Middle frontal gyrus (tissue), 1 donor: ENCODE measurements at regions not wholly inside any gene's neighbourhood (a gene's known extent, or its start where the extent isn't known, plus 50 kb on each side); places are given as distances from the start of the nearest gene placed in this dataset.
"Not testable (repeated sequence)": the region's sequence is repeated elsewhere in the genome, so short reads cannot be mapped to it uniquely, and the experiment has no call there.

Experiments used
- DNase-seq: peaks from one replicate; pipeline ENCODE4 v3.0.0-alpha.2; 2015; ENCODE audit warnings: low spot score; ENCODE audit errors: extremely low spot score

DNA sequence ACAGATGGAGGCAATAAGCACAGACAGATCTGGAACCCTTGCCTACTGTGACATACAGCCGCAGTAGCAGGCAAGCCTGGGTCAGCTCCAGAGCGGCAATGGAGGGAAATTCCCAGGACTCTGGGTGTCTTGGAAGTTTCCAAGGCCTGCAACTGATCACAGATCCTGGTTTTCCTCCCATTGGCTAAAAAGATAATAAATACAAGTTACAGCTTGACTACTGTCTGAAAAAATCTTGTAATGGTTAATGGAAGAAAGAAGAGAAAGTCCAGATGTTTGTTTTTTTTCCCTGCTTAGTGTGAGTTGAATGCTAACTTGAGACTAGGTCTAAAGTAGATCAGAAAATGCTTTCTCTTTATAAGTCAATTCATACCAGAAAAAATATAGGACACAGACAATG lies 307.6 kb downstream of the ALDH8A1 start:
- DNase-seq, result no peak

GRCh38 chr6:134640975-134641429 lies 308.9 kb downstream of the ALDH8A1 start:
- DNase-seq, result peak; percentile 43

GRCh38 chr6:134640229-134640628 lies 309.7 kb downstream of the ALDH8A1 start:
- DNase-seq, result no peak

DNA sequence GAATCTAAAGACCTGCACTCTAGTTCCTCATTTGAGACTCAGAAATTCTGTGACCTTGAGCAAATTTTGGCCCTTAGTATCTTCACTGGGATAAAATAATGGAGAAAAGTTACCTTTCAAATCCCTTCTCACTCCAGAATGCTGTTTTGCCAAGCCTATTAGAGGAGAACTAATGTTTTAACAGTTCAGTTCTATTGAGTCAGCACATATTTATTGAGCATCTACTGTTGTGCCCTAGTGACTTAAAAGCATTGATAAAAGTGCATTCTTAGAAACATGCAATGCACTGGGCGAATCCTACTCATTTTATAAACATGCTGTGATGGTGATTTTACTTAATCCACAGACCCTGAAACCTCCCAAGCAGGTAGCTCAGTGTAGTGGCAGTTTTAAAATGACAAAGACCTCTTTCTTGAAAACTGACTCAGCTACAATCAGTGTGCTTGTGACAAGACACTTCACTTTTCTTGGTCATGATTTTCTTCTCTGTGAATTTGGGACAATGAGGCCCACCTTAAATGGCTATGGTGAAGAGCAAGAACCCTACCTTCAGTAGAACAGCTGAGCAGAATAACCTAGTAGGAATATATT lies 312.0 kb downstream of the ALDH8A1 start:
- no peak for DNase-seq

- no peak for DNase-seq
These were observed 312.6 kb downstream of the ALDH8A1 start for GRCh38 chr6:134637282-134637681.

DNA sequence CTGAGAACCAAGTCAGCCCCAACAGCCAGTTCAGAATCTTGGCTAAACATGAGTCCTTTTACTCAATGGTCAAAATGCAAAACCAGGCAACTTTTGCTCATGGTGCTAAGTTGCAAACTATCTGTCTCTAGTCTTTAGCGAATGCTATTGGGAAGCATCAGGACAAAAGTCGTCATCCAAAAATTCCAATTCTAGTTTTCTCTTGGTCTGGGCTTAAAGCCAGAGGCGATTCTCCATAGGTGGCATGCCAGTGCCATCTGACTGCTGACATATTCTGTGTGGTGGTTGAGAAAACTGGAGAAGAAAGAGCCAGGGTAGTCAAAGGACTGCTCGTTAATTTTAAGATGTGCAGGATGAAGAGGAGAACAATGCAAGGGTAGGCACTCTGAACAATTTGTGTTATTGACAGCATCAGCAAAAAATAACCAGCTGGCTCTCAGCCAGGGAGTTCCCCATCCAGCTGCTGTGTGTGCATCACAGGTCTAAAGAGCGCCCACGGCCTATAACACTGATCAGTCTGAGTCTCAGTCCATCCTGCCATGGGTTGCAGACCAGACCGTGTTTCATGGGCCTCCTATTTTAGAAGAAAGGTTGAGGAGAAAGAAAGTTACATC lies 313.6 kb downstream of the ALDH8A1 start:
- DNase-seq, result no peak

DNA sequence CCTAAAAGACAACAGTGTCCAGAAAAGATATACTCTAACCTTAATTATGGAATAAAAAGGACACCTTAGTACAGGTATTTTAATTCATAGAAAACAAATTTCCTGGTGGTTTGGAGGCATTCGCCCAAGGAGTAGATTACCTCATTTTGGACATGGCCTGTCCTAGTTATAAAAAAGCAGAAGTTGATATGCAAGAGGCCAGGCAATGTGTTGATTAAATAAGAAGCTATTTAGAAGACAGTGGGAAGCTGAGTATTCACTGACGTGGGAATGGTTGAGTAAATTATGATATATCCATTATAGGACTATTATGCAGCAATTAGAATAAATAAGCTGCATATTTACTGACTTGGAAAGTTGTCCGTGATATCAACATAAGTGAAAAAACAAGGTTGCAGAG lies 314.9 kb downstream of the ALDH8A1 start:
- DNase-seq, result no peak

DNA sequence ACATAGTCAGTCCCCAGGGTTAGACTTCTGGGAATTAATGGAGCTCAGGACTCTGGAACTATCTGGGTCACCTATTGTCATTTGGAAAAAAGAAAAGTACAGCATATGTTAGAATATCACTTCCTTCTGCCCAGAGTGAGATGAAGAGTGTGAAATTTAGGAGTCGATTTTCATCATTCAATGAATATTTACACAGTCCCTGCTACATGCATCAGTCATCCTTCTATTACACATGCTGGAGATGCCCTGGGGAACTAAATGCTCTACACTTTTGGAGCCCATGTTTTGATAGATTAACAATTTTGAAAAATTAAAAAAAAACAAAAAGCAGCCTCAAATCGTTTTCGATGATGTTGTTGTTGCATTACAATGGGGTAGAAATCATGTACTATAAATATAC lies 315.4 kb downstream of the ALDH8A1 start:
- no peak for DNase-seq

- not testable (repeated sequence) for DNase-seq
These were observed 315.3 kb upstream of the SGK1 start for GRCh38 chr6:134632982-134633940.

- no peak for DNase-seq
These were observed 314.1 kb upstream of the SGK1 start for GRCh38 chr6:134632024-134632423.

DNA sequence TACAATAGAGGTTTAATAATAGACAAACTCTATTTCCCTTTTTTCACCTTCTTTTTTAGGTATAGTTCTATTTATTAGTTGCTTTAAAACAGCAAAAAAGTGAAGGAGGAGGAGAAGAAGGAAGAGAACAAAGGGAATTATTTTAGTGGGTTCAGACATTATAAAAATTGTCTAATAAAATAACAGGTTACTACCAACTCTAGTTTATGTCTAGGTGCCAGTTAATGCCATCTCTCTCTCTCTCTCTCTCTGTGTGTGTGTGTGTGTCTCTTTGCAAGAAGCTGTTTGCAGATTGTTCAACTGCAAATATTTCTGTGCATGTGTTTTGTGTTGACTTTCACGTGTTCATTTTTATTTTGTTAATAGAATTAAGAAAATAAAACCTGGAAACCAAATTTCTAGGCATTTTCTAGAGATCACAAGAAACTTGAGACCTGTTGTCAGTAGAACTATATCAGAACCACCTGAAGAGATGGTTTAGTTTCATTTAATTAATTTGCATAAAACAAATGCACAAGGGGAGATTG lies 313.5 kb upstream of the SGK1 start:
- DNase-seq, result no peak

- DNase-seq, result no peak
These were observed 312.7 kb upstream of the SGK1 start for GRCh38 chr6:134630508-134631121.

DNA sequence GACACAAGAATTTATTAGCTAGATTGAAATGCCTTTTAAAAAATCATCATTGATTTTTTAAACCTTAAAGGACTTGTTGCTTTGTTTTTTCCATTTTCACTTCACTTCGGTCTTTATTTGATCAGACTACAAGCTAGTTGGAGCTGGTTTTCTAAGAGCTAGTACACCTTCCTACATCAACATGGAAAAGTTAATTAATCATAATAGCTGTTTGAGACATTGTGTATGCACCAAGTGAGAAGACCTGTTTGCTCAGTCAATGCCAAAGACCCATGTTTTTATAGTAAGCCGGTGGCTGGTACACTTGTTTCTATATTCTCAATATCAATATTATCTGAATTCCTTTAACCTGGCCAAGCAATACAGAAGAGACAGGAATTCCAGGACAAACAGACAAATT lies 310.2 kb upstream of the SGK1 start:
- DNase-seq, result no peak

DNA sequence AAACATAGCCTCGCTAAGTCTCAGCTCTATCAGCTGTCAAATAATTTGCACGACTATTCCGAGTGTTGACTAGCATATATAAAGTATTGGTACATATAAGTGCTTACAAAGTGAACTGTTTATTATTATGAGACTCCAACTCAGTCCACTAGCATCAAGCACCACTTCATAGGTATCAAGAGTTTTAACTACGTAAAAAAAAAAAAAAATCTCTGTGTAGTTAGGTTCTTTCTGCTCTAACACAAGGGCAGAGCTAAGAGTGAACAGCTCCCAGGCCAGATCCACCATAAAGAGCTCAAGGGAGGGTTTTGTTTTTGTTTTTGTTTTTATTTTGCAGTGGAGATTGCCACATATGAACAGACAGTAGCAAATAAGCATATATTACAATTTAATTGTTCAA lies 309.8 kb upstream of the SGK1 start:
- no peak for DNase-seq

DNA sequence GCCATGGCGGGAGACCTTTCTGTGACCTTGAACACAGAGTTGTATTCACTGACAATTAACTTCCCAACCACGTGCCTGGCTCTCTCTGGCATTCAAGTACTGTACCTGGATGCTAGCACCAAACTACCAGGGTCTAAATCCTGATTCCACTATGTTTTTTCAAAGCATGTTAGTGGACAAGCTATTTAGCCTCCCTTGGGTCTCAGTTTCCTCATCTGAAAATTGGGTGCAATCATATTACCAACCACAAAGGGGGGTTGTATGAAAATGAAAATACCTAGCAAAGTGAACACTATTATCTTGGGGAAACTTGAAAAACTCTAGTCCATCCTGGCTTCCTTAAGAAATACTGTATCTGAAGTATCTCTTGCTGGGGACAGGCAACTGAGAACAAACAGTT lies 308.7 kb upstream of the SGK1 start:
- no peak for DNase-seq

- no peak for DNase-seq
These were observed 308.2 kb upstream of the SGK1 start for GRCh38 chr6:134626086-134626485.

DNA sequence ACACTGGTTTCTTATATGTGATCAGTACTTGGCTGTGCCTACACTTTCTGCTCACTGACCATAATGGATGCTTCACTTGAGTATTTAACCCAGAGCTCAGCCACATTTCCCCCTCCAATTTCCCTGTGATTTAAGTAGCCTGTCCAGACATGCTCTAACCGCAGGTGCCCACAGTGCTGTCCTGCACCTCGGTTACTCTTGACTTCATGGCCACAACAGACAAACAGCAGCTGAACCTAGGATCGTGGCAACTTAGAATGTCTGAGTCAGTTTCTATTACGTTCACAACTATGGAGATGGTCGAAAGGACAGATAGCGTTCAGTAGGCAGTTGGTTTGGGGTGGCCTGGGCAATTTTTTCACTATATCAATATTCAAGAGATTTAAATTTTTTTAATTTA lies 306.9 kb upstream of the SGK1 start:
- DNase-seq, result no peak

DNA sequence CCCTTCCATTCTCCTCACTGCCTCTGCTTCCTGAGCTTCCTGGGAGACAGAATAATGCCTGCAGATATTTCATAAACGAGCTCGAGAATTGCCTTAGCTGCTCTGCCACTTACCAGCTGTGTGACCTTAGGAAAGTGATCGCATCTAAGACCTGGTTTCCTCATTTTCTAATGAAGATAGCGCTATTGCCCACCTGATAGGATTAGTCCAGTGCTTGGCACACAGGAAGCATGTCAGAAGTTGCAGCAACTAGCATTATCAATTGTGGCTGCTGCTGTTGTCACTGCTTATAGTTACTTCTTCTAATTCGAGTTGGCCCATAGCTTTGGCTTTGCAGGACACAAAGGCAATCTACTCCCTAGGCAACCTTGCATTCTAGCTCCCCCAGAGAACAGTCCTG lies 305.5 kb upstream of the SGK1 start:
- no peak for DNase-seq

DNA sequence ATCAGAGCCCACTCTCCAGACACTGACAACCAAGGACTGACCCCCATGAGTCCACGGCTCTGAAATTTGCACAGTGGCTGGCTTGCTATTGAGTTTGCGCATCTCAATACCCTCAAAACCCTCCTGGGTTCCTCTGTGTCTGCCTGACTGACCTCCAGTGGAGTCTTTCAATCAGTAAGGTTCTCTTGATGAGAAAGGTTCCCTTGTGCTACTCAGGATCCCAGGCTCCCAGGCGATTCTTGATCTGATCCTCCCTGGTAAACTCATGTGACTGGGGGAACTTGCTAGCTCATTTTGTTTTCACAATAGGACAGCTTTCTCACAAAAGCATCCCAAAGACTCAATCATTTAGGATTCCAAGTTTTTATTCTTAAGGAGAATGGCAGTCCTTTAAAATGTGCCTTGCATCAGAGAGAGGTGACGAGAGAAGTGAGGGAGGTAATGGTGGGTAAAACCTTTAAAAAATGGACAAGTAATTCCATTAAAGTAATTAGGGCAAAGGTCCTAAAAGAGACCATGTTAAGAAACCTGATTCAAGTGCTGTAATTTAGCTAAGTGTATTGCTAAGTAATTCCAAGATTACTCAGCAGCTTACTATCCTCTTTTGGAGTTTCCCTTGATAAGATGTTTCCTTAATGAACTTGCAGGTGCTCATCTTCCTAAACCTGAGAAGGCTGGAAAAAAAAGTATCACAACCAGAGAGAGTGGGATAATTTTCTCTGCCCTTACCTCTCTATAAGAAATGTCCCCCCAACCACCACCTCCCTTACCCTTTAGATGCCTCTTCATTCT lies 304.7 kb upstream of the SGK1 start:
- DNase-seq, result no peak

- DNase-seq, result no peak
These were observed 303.9 kb upstream of the SGK1 start for GRCh38 chr6:134621858-134622257.

- no peak for DNase-seq
These were observed 301.9 kb upstream of the SGK1 start for GRCh38 chr6:134619789-134620188.
